KBM-7 (cell line): ENCODE measurements at regions not wholly inside any gene's neighbourhood (a gene's known extent, or its start where the extent isn't known, plus 50 kb on each side); places are given as distances from the start of the nearest gene placed in this dataset.
"Not testable (repeated sequence)": the region's sequence is repeated elsewhere in the genome, so short reads cannot be mapped to it uniquely, and the experiment has no call there.

ENCODE experiments used
- DNase-seq: peaks from one replicate; pipeline ENCODE4 v3.0.0-alpha.2; 2015
- in situ Hi-C: fragments of 300-500 bp; cut with MboI; formaldehyde crosslinking; loops from 2 replicates; pipeline ENCODE4 v1.14.3; 2020; ENCODE audit warnings: low sequenced_read_pairs, low pct_unique_long_range_greater_than_20kb, mixed read lengths

DNA sequence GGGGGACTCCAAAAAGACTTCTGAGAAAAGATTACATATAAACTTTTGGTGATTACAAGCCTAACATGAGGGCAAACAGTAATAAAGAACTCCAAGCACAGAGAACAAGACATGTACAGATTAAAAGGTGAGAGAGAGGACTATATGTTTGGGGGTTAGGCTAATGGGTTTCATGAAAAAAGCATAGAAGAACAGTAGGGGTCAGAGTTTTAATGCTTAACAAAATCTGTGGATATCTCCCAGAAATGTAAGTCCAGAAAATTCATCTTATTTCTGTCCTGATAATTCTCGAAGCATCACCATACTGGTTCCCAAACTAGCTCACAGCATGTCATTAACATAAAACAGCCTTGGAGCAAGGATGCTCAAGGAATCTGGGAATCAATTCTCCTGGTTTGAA, 137.2 kb downstream of the ARRDC3 start:
- DNase-seq = no peak
- in situ Hi-C loops = no loop called here

DNA sequence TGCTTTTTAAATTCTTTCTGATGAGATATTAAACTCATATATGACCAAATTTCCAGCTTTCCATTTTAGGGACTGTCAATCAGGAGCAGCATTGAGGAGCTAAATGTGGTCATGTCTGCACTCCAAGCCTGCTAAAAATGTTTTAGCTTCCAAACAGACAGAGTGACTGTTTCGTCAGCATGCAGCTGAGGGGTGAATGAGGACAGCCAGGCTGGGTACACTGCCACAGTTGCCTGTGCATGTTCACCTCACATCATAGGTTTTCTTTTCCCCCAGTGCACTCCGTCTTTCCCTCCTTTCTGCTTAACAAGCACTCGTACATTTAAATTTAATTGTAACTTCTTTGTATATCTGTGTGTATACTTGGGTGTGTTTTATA, 138.1 kb downstream of the ARRDC3 start:
- in situ Hi-C loops = no loop called here
- no peak for DNase-seq

DNA sequence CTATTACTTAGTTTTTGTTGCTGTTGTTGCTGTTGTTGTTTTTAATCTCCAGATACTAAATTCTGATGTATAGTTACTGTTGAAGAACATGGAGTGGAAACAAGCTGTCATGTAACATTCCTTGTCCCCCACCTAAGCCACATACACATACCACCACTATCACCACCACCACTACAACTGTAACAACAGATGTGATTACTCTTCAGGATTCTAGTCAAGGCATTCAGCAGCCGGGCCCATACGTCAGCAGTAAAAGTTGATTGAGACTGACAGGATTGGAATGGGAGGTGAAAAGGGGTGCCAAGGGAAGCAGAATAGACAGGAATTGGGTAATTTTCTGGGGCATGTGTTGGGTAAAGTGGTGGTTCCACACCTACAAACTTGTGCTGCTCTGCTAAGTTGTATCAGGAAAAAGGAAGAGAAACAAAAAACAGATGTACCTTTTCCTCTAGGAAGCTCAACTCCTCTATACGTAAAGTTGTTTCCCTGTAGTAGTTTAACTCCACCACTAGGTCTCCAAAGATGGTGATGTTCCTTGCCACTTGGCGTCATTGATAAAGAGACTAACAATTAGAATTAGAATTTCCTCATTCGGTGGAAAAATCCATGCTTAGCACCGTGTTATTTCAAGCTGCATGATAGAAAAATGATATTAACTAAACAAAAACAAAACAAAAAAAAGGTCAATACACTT, 138.6 kb downstream of the ARRDC3 start:
- in situ Hi-C loops = no loop called here
- no peak for DNase-seq

DNA sequence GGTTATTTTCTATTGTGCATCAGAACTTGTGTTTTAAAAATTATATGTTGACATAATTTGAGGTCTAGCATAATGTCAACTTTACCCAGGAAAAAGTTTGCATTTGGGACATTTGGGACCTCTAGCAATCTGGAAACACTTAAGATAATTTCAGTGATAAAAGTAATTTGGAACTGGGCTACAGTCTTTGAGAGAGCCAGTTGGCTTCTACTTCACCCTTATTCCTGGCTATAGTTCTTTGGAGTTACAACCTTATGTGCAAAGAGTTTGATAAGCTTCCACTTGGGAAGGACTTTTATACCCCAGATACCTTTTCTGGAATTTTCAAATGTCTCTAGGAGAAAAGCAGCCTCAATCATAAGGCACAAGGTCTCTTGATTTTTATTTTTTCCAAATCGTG, 139.3 kb downstream of the ARRDC3 start:
- no peak for DNase-seq
- in situ Hi-C loops = no loop called here

DNA sequence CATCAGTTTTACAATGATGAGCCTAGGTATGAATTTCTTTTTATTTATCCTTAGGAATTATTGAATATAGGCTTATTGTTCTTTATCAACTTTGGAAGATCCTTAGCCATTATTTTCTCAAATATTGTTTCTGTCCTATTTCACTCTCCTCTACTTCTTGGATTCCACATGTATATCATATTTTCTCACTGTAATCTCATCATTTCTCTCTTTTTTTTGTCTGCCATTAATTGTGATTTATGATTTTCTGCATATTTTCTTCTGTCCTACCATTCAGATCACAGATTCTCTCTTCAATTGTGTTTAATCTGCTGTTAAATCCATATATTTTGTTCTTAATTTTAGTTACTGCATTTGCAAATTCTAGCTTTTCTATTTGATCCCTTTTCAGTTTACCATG, 139.8 kb downstream of the ARRDC3 start:
- in situ Hi-C loops = no loop called here
- no peak for DNase-seq

DNA sequence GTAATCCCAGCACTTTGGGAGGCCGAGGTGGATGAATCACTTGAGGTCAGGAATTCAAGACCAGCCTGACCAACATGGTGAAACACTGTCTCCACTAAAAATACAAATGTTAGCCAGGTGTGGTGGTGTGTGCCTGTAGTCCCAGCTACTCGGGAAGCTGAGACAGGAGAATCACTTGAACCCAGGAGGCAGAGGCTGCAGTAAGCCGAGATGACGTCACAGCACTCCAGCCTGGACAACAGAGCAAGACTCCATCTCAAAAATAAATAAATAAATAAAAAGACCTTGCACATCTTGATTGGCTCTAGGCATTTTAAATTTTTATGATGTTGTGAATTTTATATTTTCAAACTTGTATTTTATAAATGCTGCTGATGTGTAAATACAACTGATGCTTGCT, 141.7 kb downstream of the ARRDC3 start:
- in situ Hi-C loops = not testable (repeated sequence)

DNA sequence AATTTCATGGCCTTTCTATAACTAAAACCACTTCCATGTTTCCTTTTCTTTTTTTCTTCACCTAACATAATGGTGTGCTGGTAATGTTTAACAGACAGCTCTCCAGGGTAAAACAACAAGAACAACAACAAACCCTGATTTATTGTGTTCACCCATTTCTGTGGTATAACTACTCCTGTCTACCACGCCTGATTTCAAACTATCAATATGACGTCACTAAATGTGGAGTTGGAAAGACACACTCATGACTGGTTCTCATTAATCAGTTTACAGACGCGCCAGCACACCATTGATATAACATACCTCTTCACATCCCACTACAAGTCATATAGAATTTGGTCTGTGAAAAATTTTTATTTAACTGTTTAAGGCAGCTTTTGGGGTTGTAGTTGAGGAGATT, 142.9 kb downstream of the ARRDC3 start:
- DNase-seq = no peak
- in situ Hi-C loops = no loop called here

More for the DNA sequence above, 141.7 kb downstream of the ARRDC3 start:
- DNase-seq = not testable (repeated sequence)

DNA sequence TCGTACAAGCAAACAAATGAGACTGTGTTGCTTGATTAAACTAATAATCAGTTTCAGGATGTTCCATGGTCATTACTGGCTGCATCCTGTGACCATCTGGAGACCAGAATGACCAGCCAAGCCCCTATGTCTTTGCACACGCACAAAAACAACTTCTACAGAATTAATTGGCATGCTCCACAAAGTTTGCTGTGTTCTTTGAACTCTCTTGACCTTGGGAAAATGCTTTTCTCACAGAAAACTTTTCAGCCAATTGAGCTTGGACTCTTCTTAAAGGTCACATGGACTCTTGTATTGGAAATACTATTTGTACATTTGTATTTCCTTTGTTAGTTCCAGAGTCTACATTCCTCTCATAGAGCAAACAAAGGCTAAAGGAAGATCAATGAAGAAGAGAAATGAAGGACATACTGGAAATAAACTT, 147.8 kb downstream of the ARRDC3 start:
- DNase-seq = no peak
- in situ Hi-C loops = no loop called here

DNA sequence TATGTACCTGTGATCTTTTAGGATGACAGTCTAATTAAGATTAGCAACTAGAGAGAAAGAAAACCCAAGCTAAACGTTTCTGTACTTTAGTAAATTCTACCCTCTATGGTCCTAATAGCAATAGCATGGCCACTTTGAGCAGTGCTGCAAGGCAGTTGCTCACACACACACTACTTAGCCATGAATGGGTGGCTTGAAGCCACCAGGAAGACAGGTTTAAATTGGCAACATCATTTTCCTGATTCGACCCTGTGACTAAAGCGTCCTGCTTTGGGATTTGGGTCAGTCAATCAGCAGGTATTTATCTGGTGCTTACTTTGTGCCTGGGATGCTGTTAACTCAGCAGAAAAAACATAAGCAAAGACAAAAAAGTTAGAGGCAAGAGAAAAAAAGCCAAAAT, 150.6 kb downstream of the ARRDC3 start:
- in situ Hi-C loops = no loop called here
- DNase-seq = no peak

DNA sequence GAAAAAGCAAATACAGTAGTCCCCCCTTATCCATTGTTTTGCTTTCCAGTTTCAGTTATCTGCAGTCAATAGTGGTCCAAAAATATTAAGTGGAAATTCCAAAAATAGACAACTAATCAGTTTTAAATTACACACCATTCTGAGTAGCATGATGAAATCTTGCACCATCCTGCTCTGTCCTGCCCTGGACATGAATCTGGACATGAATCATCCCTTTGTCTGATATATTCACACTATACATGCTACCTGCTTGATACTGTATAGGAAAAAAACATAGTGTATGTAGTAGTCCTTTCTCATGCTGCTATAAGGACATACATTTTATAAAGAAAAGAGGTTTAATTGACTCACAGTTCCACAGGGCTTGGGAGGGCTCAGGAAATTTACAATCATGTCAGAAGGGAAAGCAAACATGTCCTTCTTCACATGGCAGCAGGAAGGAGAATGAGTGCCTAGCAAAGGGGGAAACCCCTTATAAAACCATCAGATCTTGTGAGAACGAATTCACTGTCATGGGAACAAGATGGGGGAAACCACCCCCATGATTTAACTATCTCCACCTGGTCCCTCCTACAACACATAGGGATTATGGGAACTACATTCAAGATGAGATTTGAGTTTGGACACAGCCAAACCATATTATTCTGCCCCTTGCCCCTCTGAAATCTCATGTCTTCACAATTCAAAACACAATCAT, 153.9 kb downstream of the ARRDC3 start:
- no peak for DNase-seq
- in situ Hi-C loops = no loop called here

DNA sequence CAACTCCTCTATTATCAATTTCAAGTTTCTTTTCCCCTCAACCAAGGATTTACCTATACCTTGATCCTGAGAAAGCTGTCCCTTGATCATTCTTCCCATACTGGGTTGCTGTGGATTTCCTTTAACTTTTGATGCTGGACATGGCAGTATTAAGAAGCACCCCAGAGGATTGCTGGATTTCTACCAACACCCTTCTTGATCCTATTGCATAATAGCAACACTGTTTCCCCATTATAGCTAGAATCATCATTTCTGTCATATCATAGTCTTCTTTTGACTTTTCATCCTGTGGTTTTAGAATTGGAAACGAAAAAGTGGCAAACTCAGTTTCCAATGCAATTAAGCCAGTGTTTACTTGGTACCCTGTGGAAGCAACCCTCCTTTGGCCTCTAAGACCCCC, 154.9 kb downstream of the ARRDC3 start:
- no peak for DNase-seq
- in situ Hi-C loops = no loop called here

DNA sequence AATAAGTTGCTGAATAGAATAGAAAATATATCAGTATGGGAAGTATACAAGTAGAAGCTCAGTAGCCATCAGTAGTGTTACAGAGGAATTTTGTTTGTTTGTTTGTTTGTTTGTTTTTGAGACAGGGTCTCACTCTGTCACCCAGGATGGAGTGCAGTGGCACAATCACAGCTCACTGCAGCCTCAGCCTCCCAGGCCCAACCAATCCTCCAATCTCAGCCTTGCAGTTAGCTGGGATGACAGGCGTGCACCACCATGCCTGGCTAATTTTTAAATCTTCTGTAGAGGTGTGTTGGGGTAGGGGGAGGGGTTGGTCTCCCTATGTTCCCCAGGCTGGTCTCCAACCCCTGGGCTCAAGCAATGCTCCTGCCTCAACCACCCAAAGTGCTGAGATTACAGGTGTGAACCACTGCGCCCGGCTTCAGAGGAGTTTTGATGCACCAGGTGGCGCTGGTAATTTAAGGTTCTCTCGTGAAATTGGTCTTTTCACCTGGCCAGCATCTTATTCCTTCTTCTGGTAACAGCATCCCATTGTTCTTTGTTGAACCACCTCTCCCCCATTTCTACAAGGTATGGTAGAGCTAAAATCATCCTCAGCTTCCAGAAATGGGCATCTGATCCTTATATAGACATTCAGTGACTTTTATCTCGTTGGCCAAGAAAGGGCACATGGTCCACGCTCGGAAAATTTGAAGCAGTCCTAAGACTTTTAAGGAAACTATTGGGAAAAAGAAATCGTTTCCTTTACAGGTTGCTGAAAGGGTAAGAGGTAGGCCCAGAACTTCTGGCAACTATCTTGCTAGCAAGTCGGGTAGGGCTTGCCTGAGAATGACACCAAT, 157.1 kb downstream of the ARRDC3 start:
- in situ Hi-C loops = no loop called here
- peak; percentile 44 for DNase-seq

DNA sequence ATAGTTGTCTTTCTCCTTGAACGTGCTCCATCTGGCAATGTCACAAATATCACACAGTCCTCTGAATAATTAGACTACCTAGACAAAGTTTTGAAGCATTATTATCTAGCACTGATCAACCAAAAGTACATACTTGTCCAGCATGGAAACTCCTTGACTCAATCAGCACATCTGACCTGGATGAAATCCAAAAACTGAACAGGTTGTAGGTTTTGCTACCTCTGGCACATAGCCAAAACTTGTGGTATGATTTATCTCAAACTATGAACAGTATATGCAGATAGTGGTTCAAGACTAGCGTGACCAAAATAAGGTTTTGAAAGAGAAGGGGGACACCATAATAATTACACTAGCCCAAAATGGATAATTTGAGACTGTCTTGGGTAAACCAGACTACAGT, 158.1 kb downstream of the ARRDC3 start:
- DNase-seq = no peak
- in situ Hi-C loops = no loop called here

DNA sequence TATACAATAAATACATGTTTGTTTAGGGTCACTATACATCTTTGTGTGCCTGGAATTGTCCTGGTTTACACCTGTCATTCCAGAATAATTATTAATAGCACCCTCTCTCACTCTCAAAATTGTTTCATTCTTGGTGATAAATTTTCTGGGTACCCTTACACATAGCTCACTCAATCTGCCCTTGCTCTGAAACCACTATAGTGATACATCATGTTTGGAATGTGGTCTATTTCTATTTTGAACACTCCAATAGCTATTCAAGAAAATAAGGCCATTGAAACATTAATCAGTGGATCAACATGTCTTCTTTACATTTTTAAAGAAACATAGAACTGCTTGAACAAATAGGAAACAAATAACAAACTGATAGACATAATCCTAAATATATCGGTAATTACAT, 158.7 kb downstream of the ARRDC3 start:
- DNase-seq = no peak
- in situ Hi-C loops = no loop called here

DNA sequence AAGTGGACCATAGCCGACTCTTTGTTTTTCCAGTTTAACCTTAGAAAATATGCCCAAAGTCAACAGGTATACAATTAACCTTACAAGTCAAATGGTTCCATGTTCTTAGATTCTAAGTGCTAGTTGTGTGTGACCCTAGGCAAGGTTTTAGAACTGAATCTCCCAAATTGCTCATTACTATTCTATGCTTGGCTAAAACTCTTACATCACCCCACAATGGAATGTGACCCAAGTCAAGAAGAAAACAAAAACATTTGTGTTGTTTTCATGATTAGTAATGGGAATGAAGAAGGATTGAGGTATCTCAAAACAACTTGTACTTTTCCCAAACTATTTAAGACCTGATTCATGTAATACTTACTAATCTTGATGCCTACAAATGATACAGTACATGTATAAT, 159.2 kb downstream of the ARRDC3 start:
- DNase-seq = no peak
- in situ Hi-C loops = no loop called here

DNA sequence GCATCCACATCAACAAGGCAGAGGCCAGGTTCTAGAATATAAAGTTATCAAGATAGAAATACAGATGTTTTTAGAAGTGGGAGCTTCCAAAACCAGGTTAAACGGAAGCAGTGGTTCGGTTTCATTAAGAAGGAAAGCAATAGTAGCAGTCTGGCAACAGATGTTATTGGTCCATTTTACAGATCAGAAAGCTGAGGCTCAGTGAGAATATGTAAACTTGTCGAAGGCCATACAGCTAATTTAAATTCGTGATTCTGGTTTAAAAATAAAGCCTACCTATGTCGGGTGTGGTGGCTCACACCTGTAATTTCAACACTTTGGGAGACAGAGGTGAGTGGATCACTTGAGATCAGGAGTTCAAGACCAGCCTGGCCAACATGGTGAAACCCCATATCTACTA, 160.6 kb downstream of the ARRDC3 start:
- in situ Hi-C loops = no loop called here
- no peak for DNase-seq

DNA sequence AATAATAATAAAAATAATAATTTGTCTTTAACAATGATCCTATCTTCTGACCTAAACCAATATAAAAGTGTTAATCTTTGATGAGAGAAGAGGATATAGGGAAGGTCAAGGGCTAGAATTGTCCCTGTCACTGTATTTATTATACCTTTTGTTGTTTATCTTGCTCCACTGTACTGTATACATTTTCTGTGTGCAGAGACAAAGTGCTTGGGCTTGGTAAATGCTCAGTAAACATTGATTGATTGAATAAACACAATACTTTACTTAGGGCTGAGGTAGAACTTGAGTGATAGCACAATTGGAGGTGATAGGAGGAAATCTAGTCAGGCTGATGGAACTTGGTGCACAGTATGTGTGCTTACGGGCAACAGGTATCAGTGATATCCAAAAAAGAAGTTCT, 161.2 kb downstream of the ARRDC3 start:
- no peak for DNase-seq
- in situ Hi-C loops = no loop called here

DNA sequence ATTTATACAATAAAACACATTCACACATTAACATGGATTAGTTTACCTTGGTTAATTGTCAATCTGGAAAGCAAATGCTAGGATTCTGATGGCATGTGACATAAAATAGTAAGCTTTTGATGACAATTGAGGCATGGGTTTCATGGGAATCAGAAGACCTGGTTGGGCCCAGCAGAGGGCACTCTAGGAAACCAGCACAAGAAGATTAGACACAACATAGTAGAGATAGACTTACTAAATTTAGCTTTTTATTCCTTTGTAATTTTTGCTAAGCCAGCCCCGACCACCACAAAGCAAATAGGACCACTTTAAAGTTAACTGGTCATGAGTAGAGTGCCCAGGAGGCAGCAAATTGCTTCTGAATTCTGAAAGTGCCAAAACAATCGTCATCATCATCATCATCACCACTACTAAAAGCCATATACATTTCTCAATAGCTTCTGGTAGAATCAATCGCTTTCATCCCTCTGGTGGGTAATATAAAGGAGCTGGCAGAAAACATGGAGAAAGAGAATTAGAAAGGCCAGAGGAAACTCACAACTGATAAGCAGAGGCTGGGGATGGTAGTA, 163.2 kb downstream of the ARRDC3 start:
- DNase-seq = peak; percentile 48
- in situ Hi-C loops = no loop called here

DNA sequence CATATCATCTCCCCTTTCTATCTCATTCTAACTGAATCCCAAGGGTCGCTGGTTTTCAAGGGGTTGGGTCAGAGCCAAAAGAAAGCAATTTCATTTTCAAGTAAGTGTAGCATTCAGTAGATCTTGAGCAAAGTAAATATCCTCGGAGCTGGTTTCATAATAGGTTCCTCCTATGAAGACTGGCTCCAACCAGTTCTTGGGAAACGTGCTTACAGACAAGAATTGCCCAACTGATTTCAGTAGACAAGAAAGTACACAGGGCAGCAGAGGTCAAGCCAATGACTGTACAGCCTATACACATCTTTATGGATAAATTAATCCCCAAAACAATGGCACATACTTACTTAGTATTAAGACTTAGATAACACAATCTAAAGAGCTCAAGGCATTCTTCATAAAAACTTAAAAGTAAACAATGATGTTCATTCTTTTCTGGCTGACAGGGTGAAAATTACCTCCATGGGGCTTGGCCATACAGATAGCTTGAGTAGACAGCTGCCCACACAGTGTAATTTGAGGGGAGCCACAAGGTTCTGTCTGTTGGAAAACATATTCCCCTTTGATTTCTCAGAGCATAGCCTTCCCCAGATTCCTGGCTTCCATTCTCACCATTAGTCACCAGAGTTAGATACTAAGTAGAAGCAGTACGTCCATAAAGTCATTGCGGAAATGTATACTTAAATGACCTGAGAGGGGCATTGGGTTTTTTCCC, 163.9 kb downstream of the ARRDC3 start:
- DNase-seq = peak; percentile 53
- in situ Hi-C loops = no loop called here
